ENCODE measurements at regions not wholly inside any gene's neighbourhood (a gene's known extent, or its start where the extent isn't known, plus 50 kb on each side); places are given as distances from the start of the nearest gene placed in this dataset.

DNA sequence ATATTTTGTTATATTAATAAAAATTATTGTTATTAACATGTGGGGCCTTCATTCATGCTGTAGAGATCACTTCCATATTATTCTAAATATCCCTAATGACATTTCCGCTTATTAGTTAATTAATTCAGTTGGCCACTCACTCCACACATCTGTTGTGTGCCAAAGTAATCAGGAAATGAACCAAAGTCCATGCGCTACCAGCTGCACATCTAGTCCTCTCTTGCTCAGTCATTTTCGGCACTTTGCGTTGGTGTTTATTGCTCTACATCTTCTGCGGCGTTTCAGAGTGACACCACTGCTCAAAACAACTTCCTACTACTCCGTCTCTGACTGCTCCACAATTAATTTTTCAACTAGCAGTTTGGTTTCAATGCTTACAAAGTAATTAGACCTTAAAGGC is 101.4 kb upstream of the ZFHX3 start (continued):
- TF ChIP-seq ZNF451 (CRISPR knock-in tag; IDR thresholded peaks at IDR 0.05) (no peak), ZNF777 (CRISPR knock-in tag; IDR thresholded peaks at IDR 0.05) (no peak), MBNL3 (CRISPR knock-in tag; conservative IDR thresholded peaks at IDR 0.05) (no peak), HNRNPLL (IDR thresholded peaks at IDR 0.05; ENCODE audit: low read depth, low read length, poor library complexity, severe bottlenecking) (no peak), MIXL1 (CRISPR knock-in tag; IDR thresholded peaks at IDR 0.05) (peak; percentile 90), ZNF703 (CRISPR knock-in tag; IDR thresholded peaks at IDR 0.05; ENCODE audit: borderline replicate concordance) (no peak), RARA (CRISPR knock-in tag; IDR thresholded peaks at IDR 0.05) (peak; percentile 57; the same call in 1 of the 2 replicates), ARHGAP35 (CRISPR knock-in tag; IDR thresholded peaks at IDR 0.05; ENCODE audit: borderline replicate concordance) (no peak), POLR2A (IDR thresholded peaks at IDR 0.05; ENCODE audit: insufficient read depth in 1 of 2, low read depth in 2 of 2, low read length in 2 of 2) (no peak), PATZ1 (CRISPR knock-in tag; IDR thresholded peaks at IDR 0.05) (no peak), ELF3 (CRISPR knock-in tag; IDR thresholded peaks at IDR 0.05) (peak; percentile 82), STAT5B (CRISPR knock-in tag; IDR thresholded peaks at IDR 0.05) (no peak), TBX3 (IDR thresholded peaks at IDR 0.05; ENCODE audit: borderline replicate concordance) (peak; percentile 34; the same call in 1 of the 2 replicates), PCBP1 (IDR thresholded peaks at IDR 0.05; ENCODE audit: borderline replicate concordance, low read depth, low read length) (no peak), NFRKB (IDR thresholded peaks at IDR 0.05) (no peak), HNF4A (CRISPR knock-in tag; IDR thresholded peaks at IDR 0.05) (peak; percentile 84), RXRB (CRISPR knock-in tag; IDR thresholded peaks at IDR 0.05; ENCODE audit: borderline replicate concordance) (peak; percentile 18; the same call in 1 of the 2 replicates), NAIF1 (CRISPR knock-in tag; IDR thresholded peaks at IDR 0.05; ENCODE audit: borderline replicate concordance) (no peak), TCF7 (IDR thresholded peaks at IDR 0.05; ENCODE audit: low read depth) (no peak), MED1 (CRISPR knock-in tag; IDR thresholded peaks at IDR 0.05) (peak; percentile 62), IRF2 (CRISPR knock-in tag; IDR thresholded peaks at IDR 0.05) (0 out of 2 replicates have a peak, but pooled peaks have one; percentile 20), CHD2 (IDR thresholded peaks at IDR 0.05; ENCODE audit: low read depth, low read length) (no peak), SP140L (CRISPR knock-in tag; IDR thresholded peaks at IDR 0.05; ENCODE audit: borderline replicate concordance) (no peak), ZNF768 (CRISPR knock-in tag; IDR thresholded peaks at IDR 0.05) (no peak), FOXP1 (IDR thresholded peaks at IDR 0.05) (no peak), FOXP1 (CRISPR knock-in tag; IDR thresholded peaks at IDR 0.05) (peak; percentile 71), SATB2 (CRISPR knock-in tag; IDR thresholded peaks at IDR 0.05) (peak; percentile 80; the same call in 1 of the 2 replicates), FOXM1 (CRISPR knock-in tag; IDR thresholded peaks at IDR 0.05) (no peak)
- TF ChIP-seq, protein P1, sequence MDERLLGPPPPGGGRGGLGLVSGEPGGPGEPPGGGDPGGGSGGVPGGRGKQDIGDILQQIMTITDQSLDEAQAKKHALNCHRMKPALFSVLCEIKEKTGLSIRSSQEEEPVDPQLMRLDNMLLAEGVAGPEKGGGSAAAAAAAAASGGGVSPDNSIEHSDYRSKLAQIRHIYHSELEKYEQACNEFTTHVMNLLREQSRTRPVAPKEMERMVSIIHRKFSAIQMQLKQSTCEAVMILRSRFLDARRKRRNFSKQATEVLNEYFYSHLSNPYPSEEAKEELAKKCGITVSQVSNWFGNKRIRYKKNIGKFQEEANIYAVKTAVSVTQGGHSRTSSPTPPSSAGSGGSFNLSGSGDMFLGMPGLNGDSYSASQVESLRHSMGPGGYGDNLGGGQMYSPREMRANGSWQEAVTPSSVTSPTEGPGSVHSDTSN (CRISPR knock-in tag; IDR thresholded peaks at IDR 0.05), result no peak
- TF ChIP-seq, protein P2, sequence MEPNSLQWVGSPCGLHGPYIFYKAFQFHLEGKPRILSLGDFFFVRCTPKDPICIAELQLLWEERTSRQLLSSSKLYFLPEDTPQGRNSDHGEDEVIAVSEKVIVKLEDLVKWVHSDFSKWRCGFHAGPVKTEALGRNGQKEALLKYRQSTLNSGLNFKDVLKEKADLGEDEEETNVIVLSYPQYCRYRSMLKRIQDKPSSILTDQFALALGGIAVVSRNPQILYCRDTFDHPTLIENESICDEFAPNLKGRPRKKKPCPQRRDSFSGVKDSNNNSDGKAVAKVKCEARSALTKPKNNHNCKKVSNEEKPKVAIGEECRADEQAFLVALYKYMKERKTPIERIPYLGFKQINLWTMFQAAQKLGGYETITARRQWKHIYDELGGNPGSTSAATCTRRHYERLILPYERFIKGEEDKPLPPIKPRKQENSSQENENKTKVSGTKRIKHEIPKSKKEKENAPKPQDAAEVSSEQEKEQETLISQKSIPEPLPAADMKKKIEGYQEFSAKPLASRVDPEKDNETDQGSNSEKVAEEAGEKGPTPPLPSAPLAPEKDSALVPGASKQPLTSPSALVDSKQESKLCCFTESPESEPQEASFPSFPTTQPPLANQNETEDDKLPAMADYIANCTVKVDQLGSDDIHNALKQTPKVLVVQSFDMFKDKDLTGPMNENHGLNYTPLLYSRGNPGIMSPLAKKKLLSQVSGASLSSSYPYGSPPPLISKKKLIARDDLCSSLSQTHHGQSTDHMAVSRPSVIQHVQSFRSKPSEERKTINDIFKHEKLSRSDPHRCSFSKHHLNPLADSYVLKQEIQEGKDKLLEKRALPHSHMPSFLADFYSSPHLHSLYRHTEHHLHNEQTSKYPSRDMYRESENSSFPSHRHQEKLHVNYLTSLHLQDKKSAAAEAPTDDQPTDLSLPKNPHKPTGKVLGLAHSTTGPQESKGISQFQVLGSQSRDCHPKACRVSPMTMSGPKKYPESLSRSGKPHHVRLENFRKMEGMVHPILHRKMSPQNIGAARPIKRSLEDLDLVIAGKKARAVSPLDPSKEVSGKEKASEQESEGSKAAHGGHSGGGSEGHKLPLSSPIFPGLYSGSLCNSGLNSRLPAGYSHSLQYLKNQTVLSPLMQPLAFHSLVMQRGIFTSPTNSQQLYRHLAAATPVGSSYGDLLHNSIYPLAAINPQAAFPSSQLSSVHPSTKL (CRISPR knock-in tag; IDR thresholded peaks at IDR 0.05), result peak; percentile 72

All from HepG2 (cell line).